Hepatic stellate cell (primary cell): ENCODE measurements at regions not wholly inside any gene's neighbourhood (a gene's known extent, or its start where the extent isn't known, plus 50 kb on each side); places are given as distances from the start of the nearest gene placed in this dataset.
"Not testable (repeated sequence)": the region's sequence is repeated elsewhere in the genome, so short reads cannot be mapped to it uniquely, and the experiment has no call there.

Experiments
- DNase-seq: peaks from one replicate; pipeline ENCODE4 v3.0.0; 2011; ENCODE audit warnings: low spot score

DNA sequence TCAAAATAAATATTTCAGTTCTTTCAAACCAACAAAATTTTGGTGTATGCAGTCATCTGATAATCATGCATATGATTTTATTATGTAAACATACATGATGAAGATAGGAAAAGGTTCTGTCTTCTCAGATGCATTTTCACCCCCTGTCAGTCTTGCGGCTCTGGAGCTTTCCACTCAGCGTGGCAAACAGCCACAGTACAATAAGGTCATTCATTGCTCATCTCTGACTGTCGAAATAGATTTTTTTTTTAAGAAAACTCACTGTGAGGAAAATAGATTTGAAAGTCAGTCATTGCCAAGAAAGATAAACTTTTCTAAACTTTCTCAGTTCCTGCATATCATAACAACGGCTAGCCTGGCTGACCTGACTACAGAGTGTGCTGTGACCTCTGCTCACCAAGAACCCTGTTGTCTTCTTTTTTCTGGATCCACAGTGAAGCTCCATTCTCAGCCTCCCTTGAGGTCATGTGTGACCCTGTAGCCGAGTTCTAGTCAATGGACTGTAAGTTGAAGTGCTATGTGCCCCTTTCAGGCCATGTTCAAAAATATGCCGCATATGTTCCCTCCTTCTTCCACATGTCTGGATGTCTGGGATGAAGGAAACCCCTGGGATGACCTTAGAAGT is 519.6 kb downstream of the KLF5 start:
- no peak for DNase-seq

DNA sequence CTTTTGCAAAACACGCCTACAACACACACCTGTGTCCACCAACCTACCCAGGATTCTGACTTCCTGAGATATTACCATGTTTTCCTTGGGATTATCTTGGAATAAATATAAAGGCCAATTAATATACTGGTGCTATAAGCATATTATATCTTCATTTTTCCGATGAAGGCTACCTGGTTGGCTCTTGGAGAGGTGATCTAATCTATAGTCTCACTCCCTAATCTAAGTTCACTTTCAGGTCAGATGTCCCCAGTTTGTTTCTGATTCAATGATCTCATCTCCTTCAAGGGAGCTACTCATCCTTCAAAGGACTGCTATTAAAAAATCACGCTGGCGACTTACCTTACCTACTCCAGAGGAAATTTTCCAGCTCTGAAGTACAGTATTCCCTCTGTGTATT is 517.5 kb downstream of the KLF5 start:
- DNase-seq = no peak

DNA sequence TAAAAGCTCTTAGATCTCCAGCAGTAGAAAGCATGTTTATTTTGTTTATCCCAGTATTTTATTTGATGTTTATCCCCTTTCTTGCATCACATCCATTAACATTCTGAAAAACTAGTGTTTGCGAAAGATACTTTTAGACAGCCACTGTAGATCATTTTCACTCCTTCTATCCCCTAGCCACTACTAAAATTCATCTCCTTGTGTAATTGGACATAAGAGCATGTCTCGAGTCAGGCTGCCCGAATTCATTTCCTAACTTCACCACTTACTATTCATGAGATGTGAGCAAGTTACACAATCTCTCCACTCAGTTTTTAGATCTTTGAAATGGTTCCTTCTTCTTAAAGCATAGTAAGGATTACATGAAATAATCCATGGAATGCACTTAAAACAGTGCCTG is 514.0 kb downstream of the KLF5 start:
- no peak for DNase-seq

DNA sequence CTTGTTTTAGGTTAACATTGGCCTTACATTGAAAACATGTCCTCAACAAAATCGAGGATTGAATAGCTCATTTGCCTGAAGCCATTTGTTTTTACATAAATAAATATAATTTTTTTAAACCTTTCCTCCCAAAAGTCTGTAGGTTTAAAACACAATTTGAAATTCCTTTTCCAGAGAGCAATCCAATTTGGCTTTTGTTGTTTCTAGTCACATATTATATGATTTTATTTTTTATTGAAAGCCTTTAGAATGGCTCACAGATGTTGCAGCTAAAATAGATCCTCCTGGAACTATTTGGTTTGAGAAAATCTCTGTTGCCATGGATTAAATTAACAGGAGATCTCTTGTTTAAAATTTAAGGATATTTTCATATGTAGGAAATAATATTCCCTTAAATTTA is 512.6 kb downstream of the KLF5 start:
- no peak for DNase-seq

DNA sequence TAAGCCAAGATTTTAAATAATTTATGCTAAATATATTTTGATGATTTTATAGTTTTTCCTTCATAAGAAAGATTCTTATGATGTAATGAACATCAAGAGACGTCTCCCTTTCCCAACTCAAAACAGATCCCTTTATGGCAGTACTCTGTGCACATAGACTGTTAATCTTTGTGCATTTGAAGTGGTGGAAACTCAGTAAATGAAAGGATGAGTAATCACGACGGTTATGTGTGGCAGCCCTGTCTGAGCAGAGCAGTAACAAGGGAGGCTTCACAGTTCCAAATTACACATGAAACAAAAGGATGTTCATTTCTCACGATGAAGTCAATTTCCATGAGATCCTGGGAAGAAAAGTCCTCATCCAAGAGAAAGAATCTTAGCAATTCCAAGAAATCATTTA is 498.1 kb downstream of the KLF5 start:
- no peak for DNase-seq

DNA sequence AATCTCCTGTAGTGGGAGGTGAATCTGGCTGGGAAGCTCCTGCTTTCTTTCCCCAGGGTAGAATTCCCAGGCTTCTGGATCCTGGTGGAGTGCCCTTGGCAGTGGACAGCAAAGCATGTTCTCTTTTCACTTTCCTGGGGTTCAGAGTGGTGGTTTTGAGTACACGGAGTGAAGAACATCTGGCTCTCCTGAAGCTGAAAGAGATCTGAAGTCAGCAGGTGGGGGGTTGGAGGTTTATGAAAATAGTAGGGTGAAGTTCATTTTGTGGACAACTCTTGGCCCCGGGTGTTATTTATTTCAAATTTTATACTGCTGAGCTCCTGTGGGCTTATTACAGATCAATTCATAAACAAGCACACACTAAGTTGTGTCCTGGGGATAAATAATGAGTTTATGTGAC is 497.3 kb downstream of the KLF5 start:
- DNase-seq = no peak

DNA sequence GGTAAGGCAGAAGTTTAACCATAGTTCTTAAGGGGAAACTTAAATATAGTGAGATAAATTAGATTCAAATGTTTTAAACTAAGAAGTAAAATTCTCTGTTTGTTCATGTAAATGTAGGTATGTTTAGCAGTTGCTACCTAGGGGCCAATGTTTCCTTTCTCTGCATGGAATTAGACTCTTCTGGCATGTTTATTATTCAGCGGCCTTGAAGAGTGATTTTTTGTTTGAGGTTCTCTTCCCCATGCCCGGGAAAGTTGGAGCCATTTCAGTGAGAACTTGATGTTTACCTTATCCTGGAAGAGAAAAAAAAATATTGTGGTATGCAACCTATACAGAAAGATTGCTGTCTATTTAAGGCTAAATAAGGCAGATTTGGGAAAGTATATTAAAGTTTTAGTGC is 492.9 kb downstream of the KLF5 start:
- no peak for DNase-seq

DNA sequence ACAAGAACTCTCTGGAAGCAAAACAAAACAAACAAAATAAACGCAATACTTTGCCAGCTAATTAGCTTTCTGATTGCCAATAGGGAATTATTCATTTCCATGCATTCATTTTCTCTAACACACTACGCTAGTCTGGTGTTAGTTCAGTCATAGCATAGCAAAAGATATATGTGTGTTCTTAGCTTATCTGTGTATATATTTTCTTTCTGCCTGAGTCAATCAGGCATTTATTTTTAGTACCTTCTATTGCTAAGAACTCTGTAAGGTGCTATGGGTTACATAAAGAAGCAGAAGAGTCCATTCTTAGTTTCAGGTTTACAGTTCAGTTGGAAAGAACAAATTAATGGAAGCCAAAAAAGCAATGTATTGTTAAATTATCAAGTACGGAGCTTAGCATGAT is 490.9 kb downstream of the KLF5 start:
- DNase-seq = no peak

DNA sequence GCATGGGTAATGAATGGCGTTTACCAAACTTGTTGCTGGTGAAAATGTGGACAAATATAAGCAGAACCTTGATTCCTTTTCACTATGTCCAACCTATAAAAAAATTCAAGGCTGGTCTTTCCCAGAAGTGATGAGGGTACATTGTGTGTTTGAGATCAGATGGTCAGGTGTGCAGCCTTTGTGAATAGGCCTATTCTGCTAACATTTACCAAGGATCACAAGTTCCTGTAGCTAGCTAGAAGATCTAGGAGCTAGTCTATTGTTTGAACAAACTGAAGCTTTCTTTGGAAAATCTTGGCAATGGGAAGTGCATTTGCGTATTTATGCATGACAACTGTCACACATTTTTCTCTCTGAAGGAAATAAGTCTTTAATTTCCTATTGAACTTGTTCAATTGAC is 489.6 kb downstream of the KLF5 start:
- no peak for DNase-seq

DNA sequence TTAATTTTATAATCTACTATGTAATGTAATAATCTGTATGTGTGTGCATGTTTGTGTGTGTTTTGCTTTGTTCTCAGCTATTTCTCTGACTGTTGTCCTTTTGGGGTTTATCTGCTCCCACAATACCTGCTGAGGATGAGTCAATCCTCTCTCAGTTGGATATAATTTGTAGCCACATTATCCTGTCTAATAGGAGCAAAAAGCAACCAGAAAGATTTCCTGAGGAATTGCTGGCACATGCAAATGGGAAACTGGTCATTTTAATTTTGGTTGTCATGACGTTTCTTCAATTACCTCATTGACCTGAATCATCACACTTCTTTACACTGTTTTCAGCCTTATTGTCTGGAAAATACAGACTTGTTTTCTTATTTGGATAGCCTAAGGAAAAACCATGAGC is 488.4 kb downstream of the KLF5 start:
- no peak for DNase-seq

DNA sequence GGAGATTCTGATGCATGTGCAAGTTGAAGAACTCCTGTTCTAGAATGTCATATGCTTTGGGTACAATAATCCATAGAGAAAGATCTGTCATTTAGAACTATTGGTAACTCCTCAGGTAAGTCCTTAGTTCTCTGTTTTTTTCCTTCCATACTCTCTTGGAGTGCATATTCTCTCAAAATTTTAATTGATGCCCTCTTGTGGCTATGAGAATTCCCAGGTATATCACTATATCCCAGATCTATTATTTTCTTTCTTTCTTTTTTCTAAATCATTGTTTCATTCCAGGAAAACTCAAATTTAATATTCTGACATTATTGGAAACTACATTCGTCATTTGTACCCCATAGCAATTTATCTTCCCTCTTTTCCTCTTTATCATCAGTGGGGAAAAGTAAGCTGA is 485.4 kb downstream of the KLF5 start:
- DNase-seq = no peak

DNA sequence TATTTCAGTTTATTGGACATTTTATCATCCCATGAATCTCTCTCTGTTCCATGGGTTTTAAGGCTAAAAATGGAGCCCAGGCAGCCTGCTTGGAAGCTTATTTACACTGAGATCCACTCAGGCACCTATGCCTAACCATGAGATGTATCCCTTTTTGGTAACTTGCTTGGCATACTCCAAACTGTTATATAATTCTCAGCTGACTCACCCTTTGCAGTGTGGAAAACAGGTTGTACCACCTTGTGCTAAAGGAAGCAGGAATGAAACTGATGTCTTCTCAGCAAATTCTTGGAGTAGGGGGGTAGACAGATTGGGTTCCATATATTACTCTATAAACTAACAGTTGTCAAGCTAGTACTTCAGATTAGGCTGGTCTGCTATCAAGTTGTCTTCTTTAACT is 483.6 kb downstream of the KLF5 start:
- DNase-seq = no peak

DNA sequence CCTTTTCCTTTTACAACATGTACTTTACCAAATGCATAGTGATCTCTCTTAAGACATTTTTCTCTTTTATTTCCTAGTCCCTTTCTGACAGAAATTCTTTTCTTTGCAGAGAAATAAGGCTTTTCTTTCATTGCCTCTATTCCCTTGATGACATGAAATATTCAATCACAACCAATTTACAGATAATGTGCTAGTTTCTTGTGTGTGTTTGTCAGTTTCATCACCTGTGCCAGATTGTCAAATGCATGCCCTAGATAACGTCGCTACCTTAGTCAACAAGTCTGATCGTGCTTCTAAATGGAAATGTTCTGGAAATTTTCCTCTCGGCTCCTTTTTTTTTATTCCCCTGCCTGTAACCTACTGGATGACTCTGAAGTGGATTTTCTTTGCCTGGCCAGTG is 478.1 kb downstream of the KLF5 start:
- no peak for DNase-seq

DNA sequence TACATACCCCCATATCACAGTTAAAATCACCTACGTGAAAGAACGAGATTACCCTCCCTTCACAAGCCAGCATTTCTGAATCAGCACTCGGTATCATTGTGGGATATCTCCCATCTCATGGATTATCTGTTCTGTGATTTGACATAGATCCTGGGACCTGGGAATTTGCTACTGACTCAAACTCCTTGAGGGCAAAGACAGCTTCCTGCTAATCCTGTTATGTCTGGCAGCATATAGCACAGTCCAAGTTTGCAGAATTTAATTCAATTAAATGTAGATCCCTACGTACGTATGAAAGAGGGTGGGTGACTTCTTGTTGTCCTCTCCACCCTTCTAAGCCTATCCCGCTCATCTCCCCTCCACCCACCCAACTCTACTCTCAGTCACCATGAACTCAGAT is 476.5 kb downstream of the KLF5 start:
- DNase-seq = no peak

DNA sequence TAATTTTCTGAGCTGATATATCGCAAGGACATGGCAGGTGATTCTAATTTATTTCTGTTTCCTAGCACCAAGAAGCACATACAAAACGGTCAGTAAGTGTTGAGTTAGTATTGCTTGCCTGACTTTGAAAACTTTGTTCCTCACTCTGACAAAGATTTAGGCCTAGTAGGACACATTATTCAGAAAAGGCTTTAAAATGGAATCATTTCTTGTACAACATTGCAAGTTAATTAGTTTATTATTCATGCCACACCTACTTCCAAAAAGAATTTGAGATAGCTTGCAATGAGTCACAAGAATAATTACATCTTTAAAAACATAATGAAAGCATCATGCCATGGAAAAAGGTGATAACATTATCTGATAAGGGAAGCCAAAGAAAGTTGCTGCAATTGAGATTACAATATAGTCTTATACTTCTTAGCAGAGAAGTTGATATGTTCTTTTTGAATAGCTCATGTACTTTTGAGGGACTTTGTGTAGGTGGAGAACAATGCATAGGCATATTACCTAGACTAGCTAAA is 474.2 kb downstream of the KLF5 start:
- DNase-seq = no peak

DNA sequence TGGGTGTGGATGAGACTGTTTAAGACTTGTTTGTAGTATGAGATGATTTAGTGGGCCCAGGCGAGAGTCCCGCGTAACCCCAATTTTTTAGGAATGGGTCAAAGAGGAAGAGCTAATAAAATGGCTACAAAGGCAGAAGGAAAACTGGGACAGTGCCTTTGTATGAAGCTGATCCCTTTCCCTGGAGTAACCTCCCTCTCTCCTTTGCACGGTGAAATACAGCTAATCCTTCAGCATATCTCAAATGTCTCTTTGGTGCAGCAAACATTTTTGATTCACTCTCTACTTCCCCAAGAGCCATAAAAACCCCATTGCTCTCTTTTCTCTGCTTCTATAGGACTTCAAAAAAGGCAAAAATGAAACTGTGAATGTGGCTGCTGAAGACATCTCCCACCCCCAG is 473.8 kb downstream of the KLF5 start:
- DNase-seq = no peak

DNA sequence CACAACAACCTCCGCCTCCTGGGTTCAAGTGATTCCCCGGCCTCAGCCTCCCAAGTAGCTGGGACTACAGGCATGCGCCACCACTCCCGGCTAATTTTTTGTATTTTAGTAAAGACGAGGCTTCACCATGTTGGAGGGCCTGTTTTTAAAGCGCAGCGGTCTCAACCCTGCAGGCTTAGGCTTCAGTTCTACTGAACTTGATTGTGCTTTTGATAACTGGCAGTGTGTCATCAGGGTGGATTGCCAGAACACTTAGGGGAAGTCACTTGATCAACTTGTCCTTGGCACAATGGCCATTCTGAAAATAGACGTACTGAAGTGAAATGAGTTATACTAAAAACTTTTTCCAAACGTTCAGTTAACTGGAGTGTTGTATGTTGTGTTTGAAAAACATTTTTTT is 472.2 kb downstream of the KLF5 start:
- no peak for DNase-seq

DNA sequence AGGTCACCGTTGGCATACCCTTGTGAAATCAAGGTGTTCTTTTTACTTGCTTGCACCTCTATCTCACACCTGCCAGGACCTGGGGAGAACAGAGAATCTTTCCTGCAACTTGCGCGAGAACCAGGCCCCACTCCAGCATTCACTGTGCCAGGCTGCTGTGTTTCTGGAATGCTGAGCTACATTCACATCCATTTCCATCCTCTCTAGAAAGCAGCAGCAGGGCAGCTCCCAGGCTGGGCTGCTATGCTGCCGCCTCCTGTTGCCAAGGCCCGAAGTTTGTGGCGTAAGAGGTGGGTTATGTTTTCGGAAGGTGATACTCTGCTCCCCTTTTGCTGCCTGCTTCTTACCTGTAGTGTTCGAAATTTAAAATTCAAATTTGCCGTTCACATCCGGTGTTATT is 464.1 kb downstream of the KLF5 start:
- DNase-seq = no peak

DNA sequence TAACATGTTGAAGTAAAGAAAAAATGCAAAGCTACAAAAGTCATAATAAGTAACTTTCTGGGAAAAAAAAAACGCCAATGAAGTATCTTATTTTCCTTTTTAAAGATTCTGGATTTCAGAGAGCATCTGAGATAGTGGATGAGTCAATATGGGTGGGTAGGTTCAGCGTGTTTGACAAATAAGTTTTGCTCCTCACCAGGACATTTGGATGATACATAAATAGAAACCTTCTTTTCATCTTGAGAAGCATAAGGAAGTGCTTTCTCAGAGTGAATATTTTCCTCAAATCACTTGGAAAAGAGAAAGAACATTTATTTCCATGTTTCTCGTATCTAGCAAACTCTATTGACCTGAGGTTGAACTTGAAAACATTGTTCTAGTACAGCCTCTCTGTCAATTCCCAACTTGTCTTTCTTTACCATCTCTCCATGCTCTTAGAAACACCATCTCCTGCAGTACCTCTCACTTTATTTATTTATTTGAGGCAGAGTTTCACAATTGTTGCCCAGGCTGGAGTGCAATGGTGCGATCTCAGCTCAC is 463.2 kb downstream of the KLF5 start:
- DNase-seq = no peak

DNA sequence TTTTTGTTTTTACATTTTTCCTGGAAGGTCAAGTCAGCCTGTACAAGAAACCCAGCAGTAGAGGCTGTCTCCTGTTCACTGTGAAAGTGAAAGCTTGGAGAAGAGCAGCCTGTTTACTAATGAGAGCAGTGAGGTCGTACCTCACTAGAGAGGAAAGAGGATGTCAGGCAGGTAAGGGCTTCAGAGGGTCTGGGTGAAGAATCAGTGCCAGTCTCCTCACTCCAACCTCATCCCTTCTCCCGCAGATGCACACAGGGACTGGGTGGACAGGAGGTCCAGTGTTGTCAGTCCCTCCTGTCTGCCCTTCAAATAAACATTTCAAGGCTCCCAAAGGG is 462.5 kb downstream of the KLF5 start:
- DNase-seq = no peak

DNA sequence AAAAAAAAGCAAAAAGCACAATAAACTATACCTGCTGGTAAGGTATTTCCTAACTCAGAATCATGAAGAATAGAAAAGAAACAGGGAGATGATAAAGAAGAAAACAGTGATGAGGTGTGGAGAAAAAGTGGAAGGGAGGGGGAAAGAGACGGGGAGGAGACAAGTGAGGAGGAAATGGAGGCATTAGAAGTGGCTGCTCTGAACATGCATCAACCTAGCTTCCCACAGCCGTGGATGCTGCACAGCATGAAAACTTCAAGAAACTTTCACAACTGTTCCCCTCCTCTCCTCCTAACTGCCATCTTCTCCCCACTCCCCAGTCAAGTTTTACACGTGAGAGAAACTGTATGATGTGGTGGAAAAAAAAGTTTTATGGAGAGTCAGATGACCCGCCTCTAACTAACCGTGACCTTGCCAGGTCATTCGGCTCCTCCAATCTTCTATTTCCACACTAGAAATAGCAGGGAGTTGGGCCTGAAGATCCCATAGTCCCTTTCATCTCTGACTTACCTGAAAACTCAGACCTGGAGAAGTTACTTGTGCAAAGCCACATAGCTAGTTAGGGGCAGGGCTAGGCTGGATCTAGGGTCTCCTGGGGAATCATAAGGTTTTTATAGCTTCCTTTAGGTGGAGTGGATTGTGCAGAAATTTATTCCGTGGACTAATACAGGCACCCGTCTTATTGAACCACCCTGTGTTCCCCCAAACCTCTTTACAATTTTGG is 461.9 kb downstream of the KLF5 start:
- no peak for DNase-seq

DNA sequence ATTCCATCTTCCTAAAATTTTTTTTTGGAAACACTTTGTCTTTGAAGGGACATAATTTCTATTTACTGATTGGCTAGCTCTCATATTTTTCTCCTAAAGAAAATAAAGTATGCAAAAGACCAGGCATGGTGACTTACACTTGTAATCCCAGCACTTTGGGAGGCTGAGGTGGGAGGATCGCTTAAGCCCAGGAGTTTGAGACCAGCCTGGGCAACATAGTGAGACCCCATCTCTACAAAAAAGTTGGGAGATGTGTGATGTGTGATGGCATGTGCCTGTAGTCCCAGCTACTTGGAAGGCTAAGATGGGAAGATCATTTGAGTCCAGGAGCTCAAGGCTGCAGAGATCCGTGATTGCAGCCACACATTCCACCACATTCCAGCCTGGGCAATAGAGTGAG is 461.3 kb downstream of the KLF5 start:
- not testable (repeated sequence) for DNase-seq

DNA sequence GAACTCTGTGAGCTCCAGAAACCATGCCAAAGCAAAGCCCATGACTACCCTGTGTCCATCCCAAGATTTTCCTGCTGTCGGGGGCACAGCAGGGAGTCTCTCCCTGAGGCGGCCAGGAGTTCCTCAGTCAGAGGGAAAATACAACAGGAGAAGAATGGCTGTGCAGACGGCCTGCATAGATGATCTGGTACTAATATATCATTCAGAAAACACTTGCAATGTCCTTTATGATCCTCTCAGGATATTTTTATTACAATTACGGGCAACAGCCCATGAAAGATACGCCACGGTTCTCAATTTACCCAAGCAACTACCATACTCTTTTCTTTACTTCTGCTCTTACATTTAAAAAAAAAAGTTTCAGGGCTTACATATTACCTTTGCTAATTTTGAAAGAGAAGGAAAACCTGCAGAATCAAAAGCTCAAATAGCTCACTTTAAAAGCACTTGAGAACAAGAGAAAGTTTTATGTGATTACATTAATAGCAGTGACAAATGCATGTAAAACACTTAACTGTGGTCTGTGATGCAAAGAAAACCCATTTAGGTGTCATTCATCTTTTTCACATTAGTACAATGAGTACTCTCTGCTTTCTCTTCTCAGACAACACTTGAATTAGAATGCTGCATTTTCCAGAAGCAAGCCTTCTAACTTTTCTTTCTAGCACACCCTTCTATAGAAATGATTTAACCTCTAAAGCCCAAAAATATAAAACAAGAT is 460.8 kb downstream of the KLF5 start:
- DNase-seq = no peak
